ENCODE measurements at regions not wholly inside any gene's neighbourhood (a gene's known extent, or its start where the extent isn't known, plus 50 kb on each side); places are given as distances from the start of the nearest gene placed in this dataset.

DNA sequence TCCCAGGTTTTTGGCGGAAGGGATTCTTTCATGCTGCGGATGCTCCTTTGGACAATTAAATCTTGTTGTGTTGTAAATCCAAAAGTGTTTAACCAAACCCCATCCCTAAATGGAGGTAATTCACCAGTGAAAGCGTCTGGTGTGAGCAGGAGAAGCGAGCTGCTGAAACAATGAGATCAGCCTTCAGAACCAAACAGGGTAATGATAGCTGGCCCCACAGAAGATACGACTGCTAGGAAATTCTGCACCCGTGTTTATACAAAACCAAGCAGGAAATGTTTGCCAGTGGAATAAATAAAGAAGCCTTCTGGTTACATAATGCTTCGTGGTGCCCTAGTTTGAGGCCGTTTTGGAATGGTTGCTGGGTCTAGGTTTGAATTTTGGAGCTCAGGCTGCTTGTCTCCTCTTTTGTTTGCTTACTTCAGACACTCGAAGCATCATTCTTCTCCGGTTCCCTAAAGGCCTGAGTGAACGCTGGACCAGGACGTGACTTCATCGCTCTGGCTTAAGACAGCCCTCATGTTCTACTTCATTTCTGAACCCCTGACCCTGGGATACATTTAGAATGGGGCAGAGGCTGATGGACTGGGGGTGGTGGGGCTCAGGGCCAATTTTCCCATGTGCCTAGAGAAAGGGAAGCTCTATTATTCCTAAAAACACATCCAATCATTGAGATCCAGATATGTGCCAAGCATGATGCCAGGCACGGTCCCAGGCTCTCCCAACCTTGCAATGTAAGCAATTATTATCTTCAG, 61.6 kb upstream of the JAG1 start:
- ATAC-seq (ENCODE audit: low FRiP score) = no peak
- DNase-seq (ENCODE audit: low spot score) = no peak
- TF ChIP-seq, protein P1, sequence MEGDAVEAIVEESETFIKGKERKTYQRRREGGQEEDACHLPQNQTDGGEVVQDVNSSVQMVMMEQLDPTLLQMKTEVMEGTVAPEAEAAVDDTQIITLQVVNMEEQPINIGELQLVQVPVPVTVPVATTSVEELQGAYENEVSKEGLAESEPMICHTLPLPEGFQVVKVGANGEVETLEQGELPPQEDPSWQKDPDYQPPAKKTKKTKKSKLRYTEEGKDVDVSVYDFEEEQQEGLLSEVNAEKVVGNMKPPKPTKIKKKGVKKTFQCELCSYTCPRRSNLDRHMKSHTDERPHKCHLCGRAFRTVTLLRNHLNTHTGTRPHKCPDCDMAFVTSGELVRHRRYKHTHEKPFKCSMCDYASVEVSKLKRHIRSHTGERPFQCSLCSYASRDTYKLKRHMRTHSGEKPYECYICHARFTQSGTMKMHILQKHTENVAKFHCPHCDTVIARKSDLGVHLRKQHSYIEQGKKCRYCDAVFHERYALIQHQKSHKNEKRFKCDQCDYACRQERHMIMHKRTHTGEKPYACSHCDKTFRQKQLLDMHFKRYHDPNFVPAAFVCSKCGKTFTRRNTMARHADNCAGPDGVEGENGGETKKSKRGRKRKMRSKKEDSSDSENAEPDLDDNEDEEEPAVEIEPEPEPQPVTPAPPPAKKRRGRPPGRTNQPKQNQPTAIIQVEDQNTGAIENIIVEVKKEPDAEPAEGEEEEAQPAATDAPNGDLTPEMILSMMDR (IDR thresholded peaks at IDR 0.05) = no peak

DNA sequence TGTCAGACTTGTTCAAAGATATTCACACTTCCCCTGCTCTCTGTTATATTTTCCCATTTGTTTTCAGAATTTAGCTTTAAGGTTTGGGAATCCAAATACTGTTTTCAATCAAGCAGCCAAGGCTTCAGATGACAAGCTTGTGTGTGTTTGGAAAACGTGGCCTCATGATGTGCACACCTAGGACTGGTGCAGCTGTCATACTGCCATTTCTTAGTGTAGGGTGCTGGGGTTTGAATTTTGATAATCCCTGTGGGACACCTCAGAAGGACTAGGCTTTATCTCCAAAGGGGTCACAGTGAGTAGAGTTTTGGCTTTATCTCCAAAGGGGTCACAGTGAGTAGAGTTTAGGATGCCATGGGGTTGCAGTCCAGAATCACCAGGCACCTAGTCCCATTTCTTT, 65.3 kb upstream of the JAG1 start:
- ATAC-seq (ENCODE audit: low FRiP score) (no peak), DNase-seq (ENCODE audit: low spot score) (no peak)
- TF ChIP-seq, protein P1 (IDR thresholded peaks at IDR 0.05) = no peak

DNA sequence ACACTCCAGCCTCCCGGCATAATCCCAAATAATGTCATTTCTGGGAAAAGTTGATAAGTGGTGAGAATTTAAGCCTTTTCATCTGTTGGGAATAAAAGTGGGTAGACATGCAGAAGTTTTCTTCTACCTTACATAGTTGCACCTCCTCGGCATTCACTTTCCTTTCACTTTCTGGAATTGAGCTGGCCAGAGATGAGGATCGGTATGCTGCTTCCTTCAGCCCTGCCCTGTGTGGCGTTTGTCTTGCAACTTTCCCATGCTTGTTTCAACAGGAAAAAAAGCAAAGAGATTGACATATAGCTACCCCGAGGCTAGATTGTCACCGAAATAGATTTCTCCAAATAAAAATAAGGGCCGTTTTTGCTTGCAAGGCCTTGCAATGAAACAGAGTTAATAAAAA, 65.8 kb upstream of the JAG1 start:
- DNase-seq (ENCODE audit: low spot score) (no peak), ATAC-seq (ENCODE audit: low FRiP score) (no peak)
- TF ChIP-seq, protein P1 (IDR thresholded peaks at IDR 0.05) = no peak

DNA sequence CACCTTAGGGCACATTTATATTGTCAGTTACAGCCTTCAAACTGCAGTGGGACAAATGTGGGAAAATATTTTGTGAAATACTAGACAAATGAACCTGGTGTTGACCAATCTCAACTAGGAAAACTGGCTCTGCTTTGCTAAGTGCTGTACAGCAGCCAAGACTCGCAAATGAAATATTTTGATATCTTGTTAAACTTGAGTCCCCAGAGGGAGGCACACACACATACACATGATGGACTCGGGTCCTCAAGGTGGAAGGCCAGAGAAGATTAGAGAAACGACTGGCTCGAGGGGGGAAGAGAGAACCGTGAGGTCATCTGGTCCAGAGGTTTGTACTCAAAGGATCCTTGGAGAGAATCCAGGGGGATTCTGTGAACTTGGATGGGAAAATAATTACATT, 67.3 kb upstream of the JAG1 start:
- no peak for ATAC-seq (ENCODE audit: low FRiP score)

DNA sequence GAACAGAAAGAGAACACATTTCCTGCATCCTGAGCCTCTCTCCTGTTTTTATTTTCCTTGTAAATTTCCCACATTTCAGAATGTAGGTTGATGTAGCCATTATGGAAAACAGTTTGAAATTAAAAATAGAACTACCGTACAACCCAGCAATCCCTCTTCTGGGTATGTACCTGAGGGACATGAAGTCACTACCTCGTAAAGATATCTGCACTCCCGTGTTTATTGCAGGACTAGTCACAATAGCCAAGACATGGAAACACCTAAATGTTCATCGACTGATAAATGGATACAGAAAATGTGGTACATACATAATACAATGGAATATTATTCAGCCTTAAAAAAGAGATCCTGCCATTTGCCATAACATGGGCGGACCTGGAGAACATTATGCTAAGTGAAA, 72.0 kb upstream of the JAG1 start:
- DNase-seq (ENCODE audit: low spot score) (no peak), ATAC-seq (ENCODE audit: low FRiP score) (no peak)
- TF ChIP-seq, protein P1 (IDR thresholded peaks at IDR 0.05) = no peak

More for the DNA sequence above, 67.3 kb upstream of the JAG1 start:
- TF ChIP-seq, protein P1 (IDR thresholded peaks at IDR 0.05) = no peak
- no peak for DNase-seq (ENCODE audit: low spot score)

DNA sequence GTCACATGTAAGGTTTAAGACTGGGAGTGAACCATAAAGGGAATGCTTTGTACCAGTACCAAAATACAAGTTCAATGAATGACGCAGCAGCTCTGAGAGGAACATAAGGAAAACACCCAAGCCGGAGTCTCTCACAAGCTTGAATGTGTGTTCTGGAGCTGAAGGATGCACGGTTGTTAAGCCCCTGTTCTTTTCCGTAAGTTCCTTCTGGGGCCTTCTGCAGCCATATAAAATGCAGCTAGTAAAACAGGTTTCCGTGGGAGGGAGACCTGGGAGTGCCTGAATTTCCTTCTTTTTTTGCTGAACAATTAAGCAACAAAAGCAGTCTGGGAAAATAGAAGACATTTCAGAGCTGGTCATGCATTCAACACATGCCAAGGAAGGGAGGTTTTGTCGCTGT, 73.2 kb upstream of the JAG1 start:
- TF ChIP-seq, protein P1 (IDR thresholded peaks at IDR 0.05) = no peak
- DNase-seq (ENCODE audit: low spot score) (no peak), ATAC-seq (ENCODE audit: low FRiP score) (no peak)

DNA sequence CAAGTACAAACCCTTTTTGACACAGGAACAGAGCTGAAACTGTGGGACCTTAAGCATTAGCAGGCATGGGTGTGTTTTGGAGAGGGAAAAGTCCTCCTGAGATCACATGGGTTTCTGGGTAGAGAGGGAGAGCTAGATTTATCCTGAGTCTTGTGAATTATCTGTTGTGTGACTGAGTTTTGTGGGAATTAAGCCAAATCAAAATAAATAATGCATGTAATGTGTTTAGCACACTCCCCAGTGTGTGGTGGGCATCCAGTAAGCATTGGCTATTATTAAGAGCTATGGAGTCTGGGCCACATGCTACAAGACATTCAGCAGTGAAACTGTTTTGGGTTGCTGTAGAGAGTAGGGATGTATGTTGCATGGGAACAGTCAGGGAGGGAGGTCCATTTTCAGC, 75.3 kb upstream of the JAG1 start:
- no peak for DNase-seq (ENCODE audit: low spot score)
- ATAC-seq (ENCODE audit: low FRiP score) = no peak
- TF ChIP-seq, protein P1 (IDR thresholded peaks at IDR 0.05) = no peak

Data from omental fat pad (tissue), 3 donors.